Mesothelial cell of epicardium (in vitro differentiated cells): ENCODE measurements at regions not wholly inside any gene's neighbourhood (a gene's known extent, or its start where the extent isn't known, plus 50 kb on each side); places are given as distances from the start of the nearest gene placed in this dataset.

Experiments
- DNase-seq, 2 experiments: peaks; one replicate each; pipeline ENCODE4 v3.0.0; 2021; ENCODE audit warnings: low spot score in 2 of 2; ENCODE audit not compliant: unreplicated experiment in 2 of 2
- H3K27ac Mint-ChIP-seq: 2 replicates; pipeline ENCODE4 v1.8.0; 2021; ENCODE audit warnings: mixed read lengths
- H3K27me3 Mint-ChIP-seq: 2 replicates; pipeline ENCODE4 v1.8.0; 2021; ENCODE audit warnings: low read depth, mixed read lengths
- H3K36me3 Mint-ChIP-seq: 2 replicates; pipeline ENCODE4 v1.8.0; 2021; ENCODE audit warnings: mixed read lengths
- H3K4me1 Mint-ChIP-seq: 2 replicates; pipeline ENCODE4 v1.8.0; 2021; ENCODE audit warnings: mixed read lengths
- H3K4me3 Mint-ChIP-seq: 2 replicates; pipeline ENCODE4 v1.8.0; 2021; ENCODE audit warnings: mild to moderate bottlenecking, moderate library complexity, mixed read lengths
- H3K9me3 Mint-ChIP-seq: 2 replicates; pipeline ENCODE4 v1.8.0; 2021; ENCODE audit warnings: mixed read lengths
- CTCF ChIP-seq: fragments of 200-600 bp; sonication (generic); IDR thresholded peaks from one replicate; pipeline ENCODE4 v1.5.0; 2021; ENCODE audit warnings: antibody characterized with exemption; ENCODE audit not compliant: unreplicated experiment

GRCh38 chr3:159586571-159587202 is 401.9 kb upstream of the IL12A start:
- DNase-seq: peak in 1 of 2 experiments; percentile 52
- TF ChIP-seq CTCF: peak; percentile 32
- peaks cover 3% of the 10 kb centered on the region for H3K27me3 Mint-ChIP-seq
- peaks cover 33% of the 10 kb centered on the region for H3K4me1 Mint-ChIP-seq
- H3K9me3 Mint-ChIP-seq: no peaks in the 10 kb centered on the region
- H3K36me3 Mint-ChIP-seq: no peaks in the 10 kb centered on the region
- H3K4me3 Mint-ChIP-seq: no peak overlapping the region
- H3K27ac Mint-ChIP-seq: no peak overlapping the region

GRCh38 chr3:159593927-159594605 is 394.6 kb upstream of the IL12A start:
- TF ChIP-seq CTCF: no peak
- Mint-ChIP-seq H3K27me3 (peaks cover 3% of the 10 kb centered on the region), H3K9me3 (peaks cover 23% of the 10 kb centered on the region), H3K36me3 (no peaks in the 10 kb centered on the region), H3K27ac (no peak overlapping the region), H3K4me3 (no peak overlapping the region), H3K4me1 (no peaks in the 10 kb centered on the region)
- no peak for DNase-seq

- Mint-ChIP-seq H3K9me3 (peaks cover 40% of the 10 kb centered on the region), H3K27me3 (peaks cover 2% of the 10 kb centered on the region), H3K36me3 (peaks cover 8% of the 10 kb centered on the region), H3K4me1 (peaks cover 17% of the 10 kb centered on the region), H3K4me3 (no peak overlapping the region), H3K27ac (no peak overlapping the region)
- no peak for DNase-seq
- no peak for TF ChIP-seq CTCF
Observed at GRCh38 chr3:159600291-159600690, 388.3 kb upstream of the IL12A start.

GRCh38 chr3:159604151-159604581 is 384.5 kb upstream of the IL12A start:
- peaks cover 22% of the 10 kb centered on the region for H3K4me1 Mint-ChIP-seq
- TF ChIP-seq CTCF: no peak
- H3K9me3 Mint-ChIP-seq: peaks cover 16% of the 10 kb centered on the region
- no peak overlapping the region for H3K4me3 Mint-ChIP-seq
- H3K27ac Mint-ChIP-seq: peak overlapping the region; percentile 51
- DNase-seq: no peak
- H3K27me3 Mint-ChIP-seq: peaks cover 2% of the 10 kb centered on the region
- peaks cover 8% of the 10 kb centered on the region for H3K36me3 Mint-ChIP-seq

GRCh38 chr3:159605101-159605500 is 383.5 kb upstream of the IL12A start:
- no peak for DNase-seq
- peaks cover 7% of the 10 kb centered on the region for H3K9me3 Mint-ChIP-seq
- peaks cover 22% of the 10 kb centered on the region for H3K4me1 Mint-ChIP-seq
- peaks cover 2% of the 10 kb centered on the region for H3K27me3 Mint-ChIP-seq
- peak overlapping the region; percentile 45 for H3K27ac Mint-ChIP-seq
- H3K4me3 Mint-ChIP-seq: no peak overlapping the region
- peaks cover 2% of the 10 kb centered on the region for H3K36me3 Mint-ChIP-seq
- no peak for TF ChIP-seq CTCF
